ENCODE measurements at regions not wholly inside any gene's neighbourhood (a gene's known extent, or its start where the extent isn't known, plus 50 kb on each side); places are given as distances from the start of the nearest gene placed in this dataset.

- Histone ChIP-seq H2BK12ac (ENCODE audit: insufficient read length, low read depth, low read length) (no peak overlapping the region), H4K5ac (ENCODE audit: insufficient read length, low read depth, low read length) (no peak overlapping the region), H3K79me2 (ENCODE audit: insufficient read depth, low read length) (no peaks in the 10 kb centered on the region), H3K4me2 (ENCODE audit: insufficient read depth, insufficient read length, low read length) (no peak overlapping the region), H2AK5ac (ENCODE audit: insufficient read length, low read length) (no peak overlapping the region), H3K56ac (ENCODE audit: insufficient read length, low read depth, low read length) (no peak overlapping the region), H3K18ac (ENCODE audit: insufficient read length, low read depth, low read length) (no peak overlapping the region), H3K9ac (ENCODE audit: extremely low read depth, insufficient read length, low read length) (no peak overlapping the region), H3K27ac (ENCODE audit: insufficient read length, low read depth, low read length) (no peak overlapping the region), H3K79me1 (ENCODE audit: insufficient read depth, low read depth, low read length, poor library complexity, severe bottlenecking) (no peaks in the 10 kb centered on the region), H3K23ac (ENCODE audit: insufficient read length, low read depth, low read length) (no peak overlapping the region), H2BK5ac (ENCODE audit: insufficient read length, low read length) (no peak overlapping the region), H3T11ph (ENCODE audit: low read length) (no peak overlapping the region), H2BK120ac (ENCODE audit: low read depth, low read length, poor library complexity, severe bottlenecking) (no peak overlapping the region), H3K4ac (ENCODE audit: low read depth, low read length) (no peak overlapping the region), H4K20me1 (ENCODE audit: control insufficient read depth, insufficient read depth, insufficient read length) (no peaks in the 10 kb centered on the region), H2AFZ (ENCODE audit: low read length) (no peak overlapping the region), H2BK20ac (ENCODE audit: low read depth, low read length, poor library complexity, severe bottlenecking) (no peak overlapping the region), H3K27me3 (ENCODE audit: insufficient read depth, low read length) (no peaks in the 10 kb centered on the region), H4K8ac (replicated peaks; ENCODE audit: insufficient read length, low read depth, low read length) (no peak overlapping the region), H3K14ac (ENCODE audit: insufficient read depth, low read length) (no peak overlapping the region), H4K91ac (ENCODE audit: insufficient read length, low read depth, low read length) (no peak overlapping the region), H3K23me2 (ENCODE audit: insufficient read length, low read depth, low read length, poor library complexity, severe bottlenecking) (no peaks in the 10 kb centered on the region), H3K9me3 (ENCODE audit: control insufficient read depth, low read depth, low read length) (no peaks in the 10 kb centered on the region), H3K4me1 (ENCODE audit: insufficient read depth, low read length) (0 out of 2 replicates have a peak, but pooled peaks cover 4% of the 10 kb centered on the region), H2BK15ac (ENCODE audit: low read depth, low read length) (no peak overlapping the region)
- DNase-seq = no peak
- H3K9me3 Mint-ChIP-seq = no peaks in the 10 kb centered on the region
- no peaks in the 10 kb centered on the region for H3K36me3 Mint-ChIP-seq (ENCODE audit: insufficient read depth in 1 of 3, low read depth in 3 of 3)
- peaks cover 18 to 19% of the 10 kb centered on the region in 2 experiments for H3K4me1 Mint-ChIP-seq
- TF ChIP-seq CTCF (conservative IDR thresholded peaks at IDR 0.05) = no peak
- no peak overlapping the region for H3K27ac Mint-ChIP-seq
- H3K27me3 Mint-ChIP-seq (ENCODE audit: low read depth) = no peaks in the 10 kb centered on the region; the same call in 1 of the 2 replicates
- WGBS (ENCODE audit: extremely low coverage, insufficient read length, low lambda C conversion rate) = no CpG with 5 or more reads among the region's 1 CpG
- no peak overlapping the region for H3K4me3 Mint-ChIP-seq
Measured at GRCh38 chr5:107017616-107018015, 653.1 kb downstream of the EFNA5 start.
